ENCODE measurements at regions not wholly inside any gene's neighbourhood (a gene's known extent, or its start where the extent isn't known, plus 50 kb on each side); places are given as distances from the start of the nearest gene placed in this dataset.

DNA sequence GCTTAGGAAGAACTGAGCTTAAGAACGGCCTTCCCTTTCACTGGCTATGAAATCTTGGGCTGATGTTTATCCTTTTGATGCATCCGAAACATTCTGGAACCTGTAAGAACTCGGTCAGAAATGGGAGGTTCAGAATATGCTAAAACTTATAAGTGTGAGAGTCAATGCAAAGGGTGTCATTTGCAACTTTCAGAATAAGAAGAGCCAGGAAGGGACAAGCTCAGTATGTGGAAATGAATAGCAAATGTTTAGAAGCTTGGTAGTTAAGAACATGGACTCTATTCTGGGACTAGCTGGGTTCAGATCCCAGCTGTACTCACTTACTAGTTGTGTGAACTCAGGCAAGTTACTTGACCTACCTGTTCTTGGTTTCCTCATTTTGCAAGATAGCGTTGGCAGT lies 234.1 kb downstream of the OMA1 start:
- H3K9me3 ChIP-seq (ENCODE audit: control insufficient read depth in 4 of 4, low read length in 3 of 4) = no peaks in the 10 kb centered on the region
- no peak overlapping the region for H3K27ac ChIP-seq (ENCODE audit: low read depth in 1 of 2, low read length in 2 of 2)
- no peak overlapping the region for H3K9ac ChIP-seq (ENCODE audit: low read depth in 1 of 2, low read length in 2 of 2)
- H3K36me3 ChIP-seq (ENCODE audit: control insufficient read depth in 4 of 4, insufficient read depth in 3 of 4, low read depth in 1 of 4, low read length in 3 of 4) = no peaks in the 10 kb centered on the region
- H3K4me3 ChIP-seq (ENCODE audit: low read depth in 1 of 3, low read length in 3 of 3) = no peak overlapping the region
- no peak for DNase-seq (ENCODE audit: low spot score)
- no peaks in the 10 kb centered on the region for H3K27me3 ChIP-seq (ENCODE audit: control insufficient read depth in 4 of 4, insufficient read depth in 4 of 4, low read length in 3 of 4)
- TF ChIP-seq GABPA (IDR thresholded peaks at IDR 0.05 in 1 of 2, conservative IDR thresholded peaks at IDR 0.05 in 1 of 2) (no peak), RAD21 (IDR thresholded peaks at IDR 0.05) (no peak), NR2F2 (IDR thresholded peaks at IDR 0.05) (no peak), YY1 (IDR thresholded peaks at IDR 0.05) (no peak)
- TF ChIP-seq, protein P1, sequence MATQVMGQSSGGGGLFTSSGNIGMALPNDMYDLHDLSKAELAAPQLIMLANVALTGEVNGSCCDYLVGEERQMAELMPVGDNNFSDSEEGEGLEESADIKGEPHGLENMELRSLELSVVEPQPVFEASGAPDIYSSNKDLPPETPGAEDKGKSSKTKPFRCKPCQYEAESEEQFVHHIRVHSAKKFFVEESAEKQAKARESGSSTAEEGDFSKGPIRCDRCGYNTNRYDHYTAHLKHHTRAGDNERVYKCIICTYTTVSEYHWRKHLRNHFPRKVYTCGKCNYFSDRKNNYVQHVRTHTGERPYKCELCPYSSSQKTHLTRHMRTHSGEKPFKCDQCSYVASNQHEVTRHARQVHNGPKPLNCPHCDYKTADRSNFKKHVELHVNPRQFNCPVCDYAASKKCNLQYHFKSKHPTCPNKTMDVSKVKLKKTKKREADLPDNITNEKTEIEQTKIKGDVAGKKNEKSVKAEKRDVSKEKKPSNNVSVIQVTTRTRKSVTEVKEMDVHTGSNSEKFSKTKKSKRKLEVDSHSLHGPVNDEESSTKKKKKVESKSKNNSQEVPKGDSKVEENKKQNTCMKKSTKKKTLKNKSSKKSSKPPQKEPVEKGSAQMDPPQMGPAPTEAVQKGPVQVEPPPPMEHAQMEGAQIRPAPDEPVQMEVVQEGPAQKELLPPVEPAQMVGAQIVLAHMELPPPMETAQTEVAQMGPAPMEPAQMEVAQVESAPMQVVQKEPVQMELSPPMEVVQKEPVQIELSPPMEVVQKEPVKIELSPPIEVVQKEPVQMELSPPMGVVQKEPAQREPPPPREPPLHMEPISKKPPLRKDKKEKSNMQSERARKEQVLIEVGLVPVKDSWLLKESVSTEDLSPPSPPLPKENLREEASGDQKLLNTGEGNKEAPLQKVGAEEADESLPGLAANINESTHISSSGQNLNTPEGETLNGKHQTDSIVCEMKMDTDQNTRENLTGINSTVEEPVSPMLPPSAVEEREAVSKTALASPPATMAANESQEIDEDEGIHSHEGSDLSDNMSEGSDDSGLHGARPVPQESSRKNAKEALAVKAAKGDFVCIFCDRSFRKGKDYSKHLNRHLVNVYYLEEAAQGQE (IDR thresholded peaks at IDR 0.05) = no peak
- 87% methylated on average over 4 of the region's 4 CpGs for WGBS
- peaks cover 0 to 11% (median 4%) of the 10 kb centered on the region in 4 donors for H3K4me1 ChIP-seq (ENCODE audit: control insufficient read depth in 4 of 4, insufficient read depth in 4 of 4, low read length in 3 of 4)

DNA sequence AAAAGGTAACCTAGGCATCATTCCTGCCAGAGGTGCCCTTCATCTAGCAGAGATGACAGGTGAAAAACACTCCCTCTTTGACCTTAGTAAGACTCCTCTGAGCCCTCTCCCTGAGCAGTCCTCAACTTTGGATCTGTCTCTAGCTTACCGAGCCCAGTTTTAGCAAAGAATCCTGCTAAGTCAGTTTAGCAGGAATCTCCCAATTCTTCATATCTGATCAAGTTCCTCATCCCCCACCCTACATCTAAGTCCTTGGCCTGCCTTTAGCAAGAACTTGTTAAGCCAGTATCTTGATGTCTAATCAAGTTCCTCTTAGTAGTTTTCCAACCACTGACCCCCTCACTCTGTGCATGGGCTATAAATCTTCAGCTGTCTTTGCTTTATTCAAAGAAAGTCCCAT lies 235.6 kb downstream of the OMA1 start:
- H3K27ac ChIP-seq (ENCODE audit: low read depth in 1 of 2, low read length in 2 of 2) = no peak overlapping the region
- H3K27me3 ChIP-seq (ENCODE audit: control insufficient read depth in 4 of 4, insufficient read depth in 4 of 4, low read length in 3 of 4) = no peaks in the 10 kb centered on the region
- WGBS = 98% methylated on average over 1 of the region's 1 CpG

More for the DNA sequence above, 235.6 kb downstream of the OMA1 start:
- no peak overlapping the region for H3K9ac ChIP-seq (ENCODE audit: low read depth in 1 of 2, low read length in 2 of 2)
- DNase-seq (ENCODE audit: low spot score) = no peak
- TF ChIP-seq, protein P1 (IDR thresholded peaks at IDR 0.05) = no peak
- TF ChIP-seq TAF1 (conservative IDR thresholded peaks at IDR 0.05) = no peak
- no peak for TF ChIP-seq HNF4G (IDR thresholded peaks at IDR 0.05)
- TF ChIP-seq FOXA2 (IDR thresholded peaks at IDR 0.05) = no peak
- TF ChIP-seq NR2F2 (IDR thresholded peaks at IDR 0.05) = no peak
- no peak for TF ChIP-seq GABPA (IDR thresholded peaks at IDR 0.05 in 1 of 2, conservative IDR thresholded peaks at IDR 0.05 in 1 of 2)
- TF ChIP-seq, protein P2, sequence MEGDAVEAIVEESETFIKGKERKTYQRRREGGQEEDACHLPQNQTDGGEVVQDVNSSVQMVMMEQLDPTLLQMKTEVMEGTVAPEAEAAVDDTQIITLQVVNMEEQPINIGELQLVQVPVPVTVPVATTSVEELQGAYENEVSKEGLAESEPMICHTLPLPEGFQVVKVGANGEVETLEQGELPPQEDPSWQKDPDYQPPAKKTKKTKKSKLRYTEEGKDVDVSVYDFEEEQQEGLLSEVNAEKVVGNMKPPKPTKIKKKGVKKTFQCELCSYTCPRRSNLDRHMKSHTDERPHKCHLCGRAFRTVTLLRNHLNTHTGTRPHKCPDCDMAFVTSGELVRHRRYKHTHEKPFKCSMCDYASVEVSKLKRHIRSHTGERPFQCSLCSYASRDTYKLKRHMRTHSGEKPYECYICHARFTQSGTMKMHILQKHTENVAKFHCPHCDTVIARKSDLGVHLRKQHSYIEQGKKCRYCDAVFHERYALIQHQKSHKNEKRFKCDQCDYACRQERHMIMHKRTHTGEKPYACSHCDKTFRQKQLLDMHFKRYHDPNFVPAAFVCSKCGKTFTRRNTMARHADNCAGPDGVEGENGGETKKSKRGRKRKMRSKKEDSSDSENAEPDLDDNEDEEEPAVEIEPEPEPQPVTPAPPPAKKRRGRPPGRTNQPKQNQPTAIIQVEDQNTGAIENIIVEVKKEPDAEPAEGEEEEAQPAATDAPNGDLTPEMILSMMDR (IDR thresholded peaks at IDR 0.05; ENCODE audit: low read depth, low read length, missing input control) = no peak
- no peak for TF ChIP-seq SP1 (IDR thresholded peaks at IDR 0.05)
- no peak for TF ChIP-seq YY1 (IDR thresholded peaks at IDR 0.05)
- TF ChIP-seq, protein P3, sequence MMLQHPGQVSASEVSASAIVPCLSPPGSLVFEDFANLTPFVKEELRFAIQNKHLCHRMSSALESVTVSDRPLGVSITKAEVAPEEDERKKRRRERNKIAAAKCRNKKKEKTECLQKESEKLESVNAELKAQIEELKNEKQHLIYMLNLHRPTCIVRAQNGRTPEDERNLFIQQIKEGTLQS (IDR thresholded peaks at IDR 0.05) = no peak
- TF ChIP-seq RXRA (IDR thresholded peaks at IDR 0.05) = no peak
- no peaks in the 10 kb centered on the region for H3K9me3 ChIP-seq (ENCODE audit: control insufficient read depth in 4 of 4, low read length in 3 of 4)
- no peak overlapping the region for H3K4me3 ChIP-seq (ENCODE audit: low read depth in 1 of 3, low read length in 3 of 3)
- H3K36me3 ChIP-seq (ENCODE audit: control insufficient read depth in 4 of 4, insufficient read depth in 3 of 4, low read depth in 1 of 4, low read length in 3 of 4) = no peaks in the 10 kb centered on the region
- peaks cover 0 to 4% (median under 1%) of the 10 kb centered on the region in 4 donors for H3K4me1 ChIP-seq (ENCODE audit: control insufficient read depth in 4 of 4, insufficient read depth in 4 of 4, low read length in 3 of 4)

Measured in liver (tissue), 8 donors.